Nucleus accumbens (tissue), 56 donors: ENCODE measurements at regions not wholly inside any gene's neighbourhood (a gene's known extent, or its start where the extent isn't known, plus 50 kb on each side); places are given as distances from the start of the nearest gene placed in this dataset.

ENCODE experiments used
- DNase-seq, 56 donors: peaks; one replicate each; lab custom pipeline; 2025; lab: John Stamatoyannopoulos, UW

DNA sequence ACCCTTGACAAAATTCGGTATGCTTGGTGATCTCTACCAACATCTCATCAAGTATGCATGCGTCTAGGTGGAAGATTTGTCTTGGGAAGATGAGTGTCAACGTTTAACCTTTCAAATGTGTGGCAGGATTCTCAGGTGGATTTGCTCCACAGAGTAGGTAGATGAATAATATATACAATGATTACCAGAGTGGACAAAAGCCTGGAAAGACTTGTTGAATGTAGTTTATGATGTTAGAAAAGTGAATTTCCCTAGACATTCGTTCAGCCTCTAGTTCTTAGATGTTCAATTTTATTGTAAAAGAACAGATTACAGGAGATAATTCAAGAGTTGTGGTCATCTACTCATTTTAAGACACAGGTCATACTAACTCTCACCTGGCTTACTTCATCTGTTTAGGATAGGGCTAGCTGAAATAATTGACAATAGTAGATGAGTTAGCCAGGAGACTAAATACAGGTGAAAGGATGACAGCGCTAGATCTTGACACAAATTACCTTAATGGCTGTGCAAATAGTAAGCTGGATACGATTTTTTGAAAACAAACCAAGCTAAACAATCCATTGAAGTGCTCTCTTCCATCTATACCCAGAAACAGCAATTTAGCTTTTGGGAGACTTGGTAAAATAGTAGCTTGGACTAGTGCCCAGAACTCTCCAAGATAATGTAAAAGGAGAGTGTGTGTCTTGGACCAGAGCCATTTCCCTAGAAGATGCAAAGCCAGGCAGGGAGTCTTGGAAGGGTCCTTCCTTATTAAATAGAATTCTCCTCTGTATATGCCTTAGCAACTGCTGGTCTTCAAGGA is 168.0 kb downstream of the DACT1 start:
- no peak for DNase-seq

DNA sequence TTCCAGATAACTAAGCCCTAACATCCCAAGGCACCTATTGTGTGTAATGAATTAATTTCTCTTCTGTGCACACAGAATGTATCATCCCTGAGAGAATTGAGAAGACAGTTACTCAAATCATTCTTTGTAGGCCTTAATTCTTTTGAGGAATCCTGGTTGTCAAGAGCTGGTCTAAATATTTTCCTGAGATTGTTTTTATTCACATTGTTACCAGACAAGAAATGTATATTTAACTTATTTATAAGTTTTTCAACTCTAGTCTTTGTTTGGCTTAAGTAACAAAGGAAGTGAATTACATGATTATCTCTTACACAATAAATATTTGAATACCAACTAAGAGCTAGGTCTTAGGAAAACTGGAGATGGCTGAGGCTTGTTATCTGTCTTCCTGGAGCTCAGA is 169.4 kb downstream of the DACT1 start:
- DNase-seq = no peak

DNA sequence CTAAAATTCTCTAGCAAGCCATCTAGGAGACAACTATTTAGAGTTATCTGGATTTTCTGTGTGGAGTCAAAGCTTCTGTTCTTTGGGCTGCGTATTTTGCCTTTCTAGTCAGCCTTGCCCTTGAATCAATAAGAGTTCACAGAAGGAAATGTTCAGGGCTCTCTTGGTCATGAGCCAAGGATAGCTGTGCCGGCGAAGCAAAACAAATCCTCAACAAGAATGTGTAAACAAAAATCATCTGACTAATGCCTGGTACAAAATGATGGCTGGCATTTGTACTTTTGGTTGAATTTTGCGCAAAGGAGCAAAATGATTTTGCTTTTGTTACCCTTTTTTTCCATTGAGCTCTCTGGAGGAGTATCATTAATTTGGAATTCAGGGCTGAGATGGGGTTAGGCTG is 171.1 kb downstream of the DACT1 start:
- peak in 6 of 56 donors; percentile 3 to 29 (median 20) for DNase-seq

DNA sequence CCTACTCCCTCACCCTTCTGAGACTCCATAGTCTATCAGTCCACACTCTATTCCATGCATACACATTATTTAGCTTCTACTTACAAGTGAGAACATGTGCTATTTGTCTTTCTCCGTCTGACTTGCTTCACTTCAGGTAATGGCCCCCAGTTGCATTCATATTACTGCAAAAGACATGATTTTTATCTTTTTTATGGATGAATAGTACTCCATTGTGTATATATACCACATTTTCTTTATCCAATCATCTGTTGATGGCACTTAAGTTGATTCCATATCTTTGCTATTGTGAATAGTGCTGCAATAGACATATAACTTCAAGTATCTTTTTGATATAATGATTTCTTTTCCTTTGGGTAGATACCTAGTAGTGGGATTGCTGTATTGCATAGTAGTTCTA is 171.8 kb downstream of the DACT1 start:
- DNase-seq = no peak

DNA sequence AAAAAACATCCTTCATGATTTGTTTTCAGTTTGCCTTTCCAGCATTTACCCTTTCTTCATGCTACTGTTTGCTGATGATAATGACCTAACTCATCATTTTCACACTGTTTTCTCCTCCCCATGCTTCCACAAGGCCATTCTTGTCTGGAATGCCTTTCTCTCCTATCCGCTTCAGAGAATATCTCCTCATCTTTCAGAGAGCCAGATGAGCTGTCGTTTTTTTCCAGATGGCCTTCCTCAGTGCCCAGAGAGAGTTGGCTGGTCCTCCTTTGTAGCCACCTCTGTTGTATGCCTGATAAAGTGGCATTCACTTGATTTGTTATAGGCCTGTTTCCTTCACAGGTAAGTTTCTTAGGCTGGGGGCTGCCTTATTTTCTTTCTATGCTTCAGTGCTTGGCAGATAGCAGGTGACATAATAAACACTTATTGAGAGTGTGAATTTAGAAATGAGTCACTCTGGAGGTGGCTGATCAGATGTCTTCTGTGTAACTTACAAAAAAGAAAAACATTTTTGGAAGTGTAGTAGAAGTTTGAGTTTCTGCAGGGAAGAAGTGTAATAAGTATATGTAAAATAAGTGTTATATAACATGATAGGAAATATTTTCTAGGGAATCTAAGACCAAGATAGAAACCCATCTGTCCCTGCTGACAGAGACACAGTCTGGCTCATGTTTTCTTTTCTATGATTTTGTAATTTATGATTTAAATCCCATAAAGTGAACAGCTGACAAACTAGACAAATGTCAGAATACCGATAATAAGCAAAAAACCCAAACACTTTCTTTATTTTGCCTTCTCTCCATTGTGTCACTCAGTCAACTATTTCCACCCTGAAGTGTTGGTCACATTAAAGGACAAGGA is 174.5 kb downstream of the DACT1 start:
- no peak for DNase-seq

DNA sequence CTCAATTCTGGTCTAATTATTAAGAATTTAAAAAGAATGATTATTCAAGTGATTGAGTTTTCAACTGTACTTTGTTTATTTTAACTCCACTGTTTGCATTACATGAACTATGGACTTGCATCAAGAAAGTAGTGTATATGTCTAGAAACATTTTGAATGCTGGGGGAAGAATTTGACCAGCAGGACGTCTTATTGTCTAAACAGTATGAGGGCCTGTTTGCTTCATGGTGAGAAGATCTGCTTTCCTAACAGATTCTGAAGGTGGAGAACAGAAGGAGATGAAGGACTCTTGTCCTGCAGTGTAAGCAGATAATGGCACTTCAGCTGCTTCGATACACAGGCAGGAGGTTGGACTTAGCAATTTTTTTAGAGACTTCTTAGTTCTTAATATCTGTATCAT is 176.0 kb downstream of the DACT1 start:
- DNase-seq = no peak

DNA sequence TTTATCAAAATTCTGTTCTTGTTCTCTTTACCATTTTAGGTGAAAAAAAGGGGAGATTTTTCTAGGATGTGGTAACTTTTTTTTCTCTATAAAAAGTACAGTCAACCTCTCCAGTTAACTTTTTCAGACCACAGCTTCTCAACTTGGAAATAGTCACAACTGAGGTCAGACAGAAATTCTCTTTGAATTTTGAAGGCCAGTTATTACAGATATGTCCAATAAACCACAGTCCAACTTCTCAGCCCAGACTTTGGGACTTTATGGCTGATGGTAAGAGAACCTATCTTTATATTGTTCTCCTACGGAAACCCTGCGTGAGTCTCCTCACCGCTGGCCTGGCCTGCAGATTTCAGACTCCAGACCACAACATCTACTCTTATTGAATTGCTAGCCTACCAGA is 176.7 kb downstream of the DACT1 start:
- DNase-seq = no peak

DNA sequence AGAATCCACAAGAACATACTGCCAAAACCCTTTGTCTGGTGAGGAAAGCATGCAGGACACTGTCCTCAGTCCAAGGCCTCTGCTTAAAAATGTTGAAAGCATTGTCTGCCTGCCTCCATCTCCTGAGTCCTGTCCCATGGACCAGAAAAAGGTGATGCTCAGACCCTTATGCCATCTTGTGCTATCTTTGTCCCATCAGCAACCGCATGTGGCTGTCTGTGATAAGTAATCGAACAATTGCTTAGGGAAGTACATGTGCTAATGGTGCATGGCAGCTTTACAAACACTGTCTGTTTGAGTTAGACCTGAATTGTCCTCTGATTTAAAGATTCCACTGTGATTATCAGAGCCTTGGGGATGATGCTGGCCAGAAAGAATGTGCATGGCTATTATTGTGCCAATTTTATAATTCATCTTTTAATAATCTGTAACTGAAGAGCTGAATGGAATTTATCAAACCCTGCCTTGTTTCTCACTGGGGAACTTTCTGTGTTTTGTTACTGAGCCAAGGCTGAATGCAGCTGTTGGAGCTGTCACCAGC is 177.5 kb downstream of the DACT1 start:
- no peak for DNase-seq

DNA sequence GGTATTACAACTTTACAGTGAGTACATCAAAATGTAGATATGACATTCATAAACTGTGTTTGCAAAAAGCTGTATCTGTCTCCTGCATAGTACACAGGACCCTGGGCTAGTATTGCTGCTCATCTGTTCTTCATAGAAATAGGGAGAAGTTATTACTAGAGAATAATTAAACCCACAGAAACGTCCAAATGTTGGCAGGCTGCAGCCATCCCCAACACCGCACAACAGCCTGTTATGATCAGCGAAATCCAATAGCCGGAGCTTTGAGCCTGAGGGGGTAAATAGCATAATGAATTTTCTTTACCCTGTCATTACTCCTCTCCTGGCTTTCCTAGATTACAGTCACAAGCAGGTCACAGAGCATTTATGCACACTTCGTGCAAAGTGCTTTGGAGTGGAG is 178.0 kb downstream of the DACT1 start:
- DNase-seq = no peak

DNA sequence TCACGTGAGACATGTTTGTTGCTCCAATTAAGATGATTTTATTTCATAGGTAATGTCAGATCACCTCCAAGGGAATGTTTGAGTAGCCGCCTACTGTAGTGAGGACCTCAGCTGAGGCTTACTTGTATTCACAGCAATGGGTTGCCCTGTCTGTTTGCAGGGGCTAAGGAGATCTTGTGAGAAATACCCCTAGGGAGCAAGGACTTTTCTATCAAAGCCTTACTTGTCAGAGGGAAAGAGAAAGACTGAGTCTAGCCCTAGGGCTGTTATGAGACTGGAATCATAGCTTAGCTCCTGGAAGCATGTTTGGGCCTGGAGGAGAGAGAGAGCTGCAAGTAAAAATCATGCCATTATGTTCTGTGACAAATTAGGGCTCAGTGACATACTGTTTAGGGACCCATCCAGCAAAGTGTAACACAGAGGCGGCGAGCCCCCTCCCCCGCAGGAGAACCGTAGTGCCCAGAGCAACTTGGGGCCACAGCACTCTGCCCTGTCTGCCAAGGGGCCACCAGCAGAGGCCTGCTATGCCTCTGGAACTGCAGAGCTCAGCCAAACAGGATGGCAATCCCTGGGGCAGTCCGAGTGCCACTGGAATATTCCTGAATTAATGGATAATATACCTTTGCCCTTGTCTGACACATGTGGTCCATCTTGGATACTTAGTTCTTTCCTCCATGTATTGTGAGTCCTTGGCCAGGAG is 178.8 kb downstream of the DACT1 start:
- no peak for DNase-seq

DNA sequence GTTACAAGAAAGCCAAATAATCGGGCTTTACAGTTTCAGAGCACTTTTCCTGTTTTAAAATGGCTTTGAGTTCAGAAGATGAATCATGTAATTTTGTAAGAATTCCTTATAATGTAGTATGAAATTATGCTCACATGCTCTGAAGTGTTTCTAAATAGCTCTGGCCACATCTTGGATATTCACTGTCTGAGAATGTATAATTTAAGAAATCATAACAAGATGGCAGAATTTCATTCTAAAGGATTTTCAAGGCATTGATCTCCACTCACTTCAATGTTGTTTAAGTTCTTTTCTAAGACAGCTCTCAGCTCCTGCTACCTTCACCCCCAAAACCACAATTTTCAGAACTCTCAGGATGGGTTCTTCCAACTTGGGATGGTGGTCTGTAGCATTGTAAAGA is 180.1 kb downstream of the DACT1 start:
- no peak for DNase-seq

DNA sequence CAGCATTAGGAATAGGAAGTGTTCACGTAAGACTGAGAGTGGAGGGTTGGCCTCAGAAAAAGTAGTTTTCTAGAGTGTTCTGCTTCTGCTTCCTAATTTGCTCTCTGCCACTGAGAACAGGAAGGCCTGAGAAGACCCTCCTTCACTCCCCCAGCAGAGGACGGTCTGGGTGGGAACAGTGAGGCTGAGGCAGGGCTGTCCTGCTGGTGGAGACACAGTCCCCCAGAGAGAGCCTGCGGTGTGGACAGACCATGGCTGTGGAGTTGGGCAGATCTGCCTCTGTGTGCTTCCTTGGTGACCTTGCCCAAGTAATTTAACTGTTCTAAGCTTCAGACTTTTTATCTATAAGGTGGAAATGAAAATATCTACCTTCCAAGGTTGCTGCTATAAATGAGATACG is 182.3 kb downstream of the DACT1 start:
- no peak for DNase-seq

DNA sequence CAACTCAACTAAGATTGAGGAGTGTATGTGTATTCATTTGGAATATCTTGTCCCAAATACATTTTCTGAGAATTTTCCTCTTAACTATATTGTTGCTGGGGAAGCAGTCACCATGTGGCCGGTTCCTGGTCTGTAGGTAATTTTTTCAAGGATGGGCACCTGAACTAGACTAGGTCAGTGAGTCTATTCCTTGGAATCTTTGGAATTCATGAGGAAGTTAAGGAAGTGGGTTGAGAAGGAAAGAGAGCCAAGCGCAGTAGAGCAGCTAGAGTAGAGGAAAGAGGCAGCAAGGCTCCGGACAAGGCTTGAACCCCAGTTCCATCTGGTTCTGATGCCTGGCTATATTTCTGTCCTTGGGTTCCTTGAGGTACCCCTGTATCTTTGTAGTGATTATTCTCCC is 183.7 kb downstream of the DACT1 start:
- DNase-seq = no peak

DNA sequence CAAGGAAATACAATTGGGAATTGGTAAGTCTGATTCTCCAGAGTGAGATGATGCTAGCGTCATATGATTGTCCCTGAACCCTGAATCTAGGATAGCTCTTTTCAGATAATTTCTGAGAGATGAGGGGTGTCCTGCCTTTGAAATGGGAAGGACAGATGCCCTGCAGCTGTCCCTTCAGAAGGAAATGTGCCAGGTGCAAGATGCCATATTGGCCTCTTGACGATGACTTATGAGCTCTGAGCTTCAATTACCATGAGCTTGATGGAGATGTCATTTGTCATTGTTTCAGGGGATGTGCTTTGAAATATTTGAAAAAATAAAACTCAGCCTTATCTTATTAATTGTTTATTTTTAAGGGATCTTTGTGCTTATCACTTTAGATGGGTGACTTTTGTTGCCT is 185.1 kb downstream of the DACT1 start:
- no peak for DNase-seq

DNA sequence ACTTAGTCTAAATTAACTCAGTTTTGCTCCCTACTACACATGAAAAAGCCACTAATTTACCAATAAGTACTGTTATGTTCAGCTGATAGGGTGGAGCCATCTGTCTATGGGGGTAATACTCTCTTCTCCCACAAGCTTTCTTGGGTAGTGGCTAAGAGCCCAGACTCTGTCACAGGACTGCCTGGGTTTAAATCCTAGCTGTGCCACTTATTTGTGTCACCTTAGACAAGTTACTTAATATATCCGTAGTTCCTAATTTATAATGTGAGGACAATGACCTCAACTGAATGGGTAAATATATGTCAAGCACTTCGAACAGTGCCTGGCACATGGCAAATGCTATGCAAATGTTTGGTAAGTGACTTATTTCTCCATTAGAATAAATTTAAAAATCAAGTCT is 185.6 kb downstream of the DACT1 start:
- no peak for DNase-seq

DNA sequence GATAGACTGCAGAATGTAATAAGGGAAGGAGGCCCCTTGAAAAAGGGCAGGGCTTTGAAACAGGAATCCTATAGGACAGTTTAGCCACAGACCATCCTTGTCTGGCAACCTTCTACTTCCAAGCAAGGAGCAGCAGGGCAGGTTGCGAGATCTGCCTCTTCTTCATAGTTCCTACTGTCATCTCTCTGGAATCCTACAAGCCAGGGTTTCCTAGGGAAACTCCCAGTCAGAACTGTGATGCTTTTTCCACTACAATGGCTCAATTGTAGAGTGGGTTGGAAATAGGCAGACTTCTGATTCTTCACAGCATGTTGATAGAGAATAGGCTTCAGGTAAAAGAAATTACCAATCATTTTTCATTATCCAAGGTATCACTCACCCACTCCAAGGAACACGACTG is 186.3 kb downstream of the DACT1 start:
- no peak for DNase-seq

DNA sequence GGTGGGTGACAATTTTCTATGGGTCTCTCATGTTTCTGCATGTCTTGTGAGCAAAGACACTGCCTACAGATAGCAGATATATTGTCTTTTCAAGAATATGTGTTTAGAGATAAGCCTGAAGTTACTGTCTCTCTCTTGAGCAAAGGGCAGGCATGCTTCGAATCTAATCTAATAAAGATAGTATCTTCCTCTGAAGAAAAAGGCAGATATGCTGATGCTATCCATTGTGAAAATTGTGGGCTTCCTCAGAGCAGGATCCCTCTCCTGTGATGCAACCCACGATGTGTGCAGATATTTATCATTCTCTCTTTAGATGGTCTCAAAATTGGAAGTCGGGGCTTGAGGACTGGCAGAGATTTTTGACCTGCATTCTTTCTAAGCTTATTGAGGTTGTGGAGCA is 187.0 kb downstream of the DACT1 start:
- no peak for DNase-seq

DNA sequence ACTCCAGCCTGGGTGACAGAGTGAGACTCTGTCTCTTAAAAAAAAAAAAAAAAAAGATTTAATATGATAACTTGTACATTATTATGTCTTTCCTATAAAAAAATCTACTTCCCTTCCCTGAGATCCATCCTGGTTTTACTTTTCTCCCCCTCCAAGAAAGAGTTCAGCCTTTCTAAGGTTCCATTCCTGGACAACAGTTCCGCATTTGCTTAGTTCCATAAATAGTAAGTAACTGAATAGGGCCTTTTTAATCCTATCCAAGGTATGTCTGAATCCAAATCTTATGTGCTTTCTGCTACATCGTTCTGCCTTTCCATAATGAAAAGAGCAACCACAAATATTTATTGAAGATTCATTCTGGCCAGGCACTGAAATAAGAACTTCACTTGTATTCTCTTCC is 187.8 kb downstream of the DACT1 start:
- DNase-seq = no peak

DNA sequence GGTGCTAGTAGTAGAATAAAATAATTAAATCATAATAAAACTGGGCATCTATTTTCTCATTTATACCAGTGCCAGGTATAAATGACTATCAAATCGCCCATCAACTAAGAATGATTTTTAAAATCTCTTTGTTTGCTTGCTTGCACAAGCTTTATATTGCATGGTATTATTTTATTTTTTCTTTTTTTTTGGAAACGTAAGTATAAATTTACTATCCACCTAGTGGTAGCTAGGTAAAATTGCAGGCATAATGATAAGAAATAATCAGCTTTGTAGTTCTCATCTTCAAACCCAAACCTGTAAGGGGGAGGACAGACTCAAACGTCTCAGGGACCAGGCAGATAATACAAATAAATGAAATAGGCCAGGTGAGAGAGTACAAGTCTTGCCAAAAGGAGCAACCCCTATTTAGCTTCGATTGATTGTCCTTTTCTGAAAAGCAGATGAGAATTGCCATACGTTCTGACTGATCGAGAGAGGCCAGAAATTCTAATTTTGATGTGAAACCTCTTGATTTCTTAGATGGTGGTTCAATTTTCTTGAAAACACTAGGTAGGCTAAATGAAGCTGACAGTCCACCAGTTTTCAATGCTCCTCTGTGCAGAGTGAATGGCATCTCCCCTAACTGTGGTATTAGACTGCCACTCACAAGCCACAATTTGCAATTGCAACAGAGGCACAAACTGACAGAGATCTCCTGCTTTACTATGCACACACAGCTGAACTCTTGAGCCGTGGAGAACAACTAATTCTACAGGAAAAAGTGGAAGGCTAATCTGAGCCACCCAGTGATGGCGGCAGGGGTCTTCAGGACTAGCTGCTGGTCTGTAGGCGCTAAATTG is 189.3 kb downstream of the DACT1 start:
- no peak for DNase-seq

DNA sequence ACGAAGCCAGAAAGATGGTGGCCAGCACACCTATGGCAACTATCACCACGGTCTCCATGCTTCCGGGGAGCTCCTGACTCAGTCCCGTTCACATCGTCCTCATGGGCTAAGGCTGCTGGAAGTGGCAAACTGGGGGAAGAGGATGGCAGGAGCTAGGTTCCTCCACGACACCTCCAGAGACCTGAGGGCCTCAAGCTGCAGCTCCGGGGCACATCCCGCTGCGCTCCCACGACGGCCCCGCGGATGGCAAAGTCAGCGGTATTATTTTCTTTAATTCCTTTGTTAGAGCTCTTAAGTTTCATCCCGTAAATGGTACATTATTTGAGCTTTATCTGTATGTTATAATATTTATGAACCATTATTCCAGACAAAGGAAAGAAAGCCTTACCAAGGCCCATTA is 190.5 kb downstream of the DACT1 start:
- no peak for DNase-seq
